ENCODE measurements at regions not wholly inside any gene's neighbourhood (a gene's known extent, or its start where the extent isn't known, plus 50 kb on each side); places are given as distances from the start of the nearest gene placed in this dataset.

DNA sequence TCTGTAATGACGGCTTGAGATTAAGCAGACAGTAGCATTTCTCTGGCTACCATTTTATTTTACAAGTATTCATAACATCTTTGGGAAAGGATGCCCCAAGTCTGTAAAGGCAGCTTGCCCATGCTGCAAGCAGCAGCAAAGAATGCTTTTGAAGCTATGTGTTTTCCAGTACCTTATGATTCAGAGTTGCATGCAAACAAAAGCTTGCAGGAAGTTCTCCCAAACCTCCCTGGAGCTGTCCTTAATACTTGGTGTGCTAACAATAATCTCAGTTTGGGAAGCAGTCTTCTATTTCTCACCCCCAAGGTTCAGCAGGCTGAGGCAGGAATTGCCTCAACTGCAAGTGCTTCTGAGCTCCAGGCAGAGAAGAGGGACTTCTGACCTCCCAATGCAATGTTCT lies 60.8 kb downstream of the CCNA1 start:
- H3K27me3 ChIP-seq (ENCODE audit: insufficient read depth, low read length), result no peaks in the 10 kb centered on the region
- H3K36me3 ChIP-seq (ENCODE audit: insufficient read depth, low read length), result no peaks in the 10 kb centered on the region
- H2AFZ ChIP-seq (ENCODE audit: low read depth, low read length), result no peak overlapping the region
- H3K4me1 ChIP-seq (ENCODE audit: insufficient read depth, low read length), result no peaks in the 10 kb centered on the region
- H3K9me3 ChIP-seq (ENCODE audit: low read length), result no peaks in the 10 kb centered on the region
- no peak overlapping the region for H3K4me3 ChIP-seq (ENCODE audit: low read length)

DNA sequence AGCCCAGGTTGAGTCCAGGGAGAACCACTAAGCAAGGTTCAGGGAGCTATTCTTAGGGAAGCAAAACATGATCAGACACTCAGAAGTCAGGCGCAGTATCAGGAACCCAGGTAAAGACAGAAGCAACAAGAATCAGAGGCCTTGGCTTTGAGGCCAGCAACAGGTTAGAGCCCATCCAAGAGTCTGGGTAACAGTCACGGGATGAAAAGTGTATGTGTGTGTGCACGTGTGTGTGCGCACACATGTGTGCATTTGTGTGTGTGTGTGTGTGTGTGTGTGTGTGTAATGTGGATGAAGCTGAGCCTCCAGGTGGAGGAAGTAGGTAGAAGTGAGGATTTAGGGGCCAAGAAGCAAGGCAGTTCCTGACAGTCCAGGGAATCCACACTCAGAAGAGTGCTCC lies 63.1 kb downstream of the CCNA1 start:
- Histone ChIP-seq H3K36me3 (ENCODE audit: insufficient read depth, low read length) (no peaks in the 10 kb centered on the region), H2AFZ (ENCODE audit: low read depth, low read length) (no peak overlapping the region), H3K9me3 (ENCODE audit: low read length) (no peaks in the 10 kb centered on the region), H3K4me3 (ENCODE audit: low read length) (no peak overlapping the region), H3K4me1 (ENCODE audit: insufficient read depth, low read length) (no peaks in the 10 kb centered on the region), H3K27me3 (ENCODE audit: insufficient read depth, low read length) (no peaks in the 10 kb centered on the region)

DNA sequence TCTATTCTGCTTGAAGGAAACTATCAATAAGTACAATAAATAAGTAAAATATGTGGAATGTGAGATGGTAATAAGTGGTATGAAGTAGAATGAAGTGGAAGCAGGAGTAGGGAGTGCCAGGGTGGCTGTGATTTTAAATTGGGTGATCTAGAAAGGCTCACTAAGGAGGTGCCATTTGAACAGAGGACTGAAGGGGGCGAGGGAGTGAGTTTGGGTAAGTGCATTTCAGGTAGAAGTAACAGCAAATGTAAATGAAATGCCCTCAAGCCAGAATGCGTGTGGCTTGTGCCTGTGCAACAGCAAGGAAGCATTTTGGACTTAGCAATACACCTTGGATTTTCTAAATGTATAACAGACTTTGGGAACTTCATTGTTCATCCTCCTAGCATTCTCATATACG lies 77.1 kb downstream of the CCNA1 start:
- H2AFZ ChIP-seq (ENCODE audit: low read depth, low read length), result no peak overlapping the region
- no peak overlapping the region for H3K4me3 ChIP-seq (ENCODE audit: low read length)
- H3K9me3 ChIP-seq (ENCODE audit: low read length), result peaks cover 1% of the 10 kb centered on the region
- H3K36me3 ChIP-seq (ENCODE audit: insufficient read depth, low read length), result no peaks in the 10 kb centered on the region
- H3K27me3 ChIP-seq (ENCODE audit: insufficient read depth, low read length), result no peaks in the 10 kb centered on the region
- H3K4me1 ChIP-seq (ENCODE audit: insufficient read depth, low read length), result no peaks in the 10 kb centered on the region

DNA sequence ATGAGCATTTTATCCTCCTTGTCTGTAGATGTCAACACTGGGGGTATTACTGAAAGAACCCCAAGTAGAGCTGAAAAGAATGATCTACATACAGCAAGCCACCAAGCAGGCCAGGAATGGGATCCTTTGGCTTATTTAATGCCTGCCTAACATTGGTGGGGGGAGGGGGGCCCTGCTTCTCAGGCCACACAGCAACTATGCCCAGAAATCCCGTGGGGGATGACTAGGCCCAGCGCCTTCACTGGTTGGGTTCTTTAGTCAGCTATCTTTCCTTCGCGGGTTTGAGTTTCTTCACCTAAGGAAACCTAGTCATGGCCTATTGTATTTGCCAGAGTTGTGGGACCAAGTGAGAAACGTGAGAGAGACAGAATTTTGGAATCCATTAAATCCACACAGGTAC lies 80.5 kb downstream of the CCNA1 start:
- no peaks in the 10 kb centered on the region for H3K36me3 ChIP-seq (ENCODE audit: insufficient read depth, low read length)
- peaks cover 1% of the 10 kb centered on the region for H3K9me3 ChIP-seq (ENCODE audit: low read length)
- H3K4me1 ChIP-seq (ENCODE audit: insufficient read depth, low read length), result no peaks in the 10 kb centered on the region
- H3K4me3 ChIP-seq (ENCODE audit: low read length), result no peak overlapping the region
- H3K27me3 ChIP-seq (ENCODE audit: insufficient read depth, low read length), result no peaks in the 10 kb centered on the region
- no peak overlapping the region for H2AFZ ChIP-seq (ENCODE audit: low read depth, low read length)

DNA sequence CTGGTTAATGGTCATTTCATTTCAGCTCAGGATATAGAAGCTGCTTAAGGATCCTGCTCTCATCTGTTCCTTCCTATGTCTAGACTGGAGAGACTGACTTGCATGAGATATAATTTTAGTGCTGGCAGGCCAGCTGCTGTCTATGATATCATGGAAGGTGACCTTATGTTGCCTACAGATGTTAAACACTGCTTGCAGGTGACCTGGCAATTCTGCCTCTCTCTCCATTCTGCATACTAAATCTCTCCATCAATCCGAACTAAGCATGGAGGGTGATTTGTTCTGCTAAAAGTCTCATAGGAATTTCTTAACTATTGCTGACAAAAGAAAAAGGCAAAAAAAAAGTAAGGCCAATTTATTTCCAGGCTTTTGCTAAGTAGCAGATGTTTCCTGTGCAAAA lies 81.0 kb downstream of the CCNA1 start:
- Histone ChIP-seq H3K36me3 (ENCODE audit: insufficient read depth, low read length) (no peaks in the 10 kb centered on the region), H3K4me1 (ENCODE audit: insufficient read depth, low read length) (no peaks in the 10 kb centered on the region), H2AFZ (ENCODE audit: low read depth, low read length) (no peak overlapping the region), H3K9me3 (ENCODE audit: low read length) (peaks cover 1% of the 10 kb centered on the region), H3K4me3 (ENCODE audit: low read length) (no peak overlapping the region), H3K27me3 (ENCODE audit: insufficient read depth, low read length) (no peaks in the 10 kb centered on the region)

DNA sequence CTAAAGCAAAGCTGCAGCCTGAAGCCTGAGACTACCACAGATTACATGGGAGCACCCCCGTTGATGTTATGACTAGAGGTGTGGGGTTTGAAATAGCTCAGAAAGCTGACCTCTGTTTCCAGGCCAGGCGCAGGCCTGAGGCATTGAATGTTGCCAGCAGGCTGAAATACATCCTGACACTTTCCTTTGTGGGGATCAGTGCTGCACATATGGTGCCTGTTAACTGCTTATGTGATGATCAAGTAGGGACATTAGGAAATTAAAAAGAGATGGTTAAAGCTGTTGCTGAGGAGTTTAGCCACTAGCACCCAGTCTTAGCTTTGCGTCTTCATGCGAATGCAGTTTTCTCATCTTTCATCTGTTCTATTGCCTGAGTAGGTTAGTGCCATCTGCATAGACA lies 83.2 kb downstream of the CCNA1 start:
- Histone ChIP-seq H3K9me3 (ENCODE audit: low read length) (peaks cover 1% of the 10 kb centered on the region), H3K27me3 (ENCODE audit: insufficient read depth, low read length) (no peaks in the 10 kb centered on the region), H3K4me1 (ENCODE audit: insufficient read depth, low read length) (peaks cover 8% of the 10 kb centered on the region), H3K36me3 (ENCODE audit: insufficient read depth, low read length) (no peaks in the 10 kb centered on the region), H2AFZ (ENCODE audit: low read depth, low read length) (no peak overlapping the region), H3K4me3 (ENCODE audit: low read length) (no peak overlapping the region)

DNA sequence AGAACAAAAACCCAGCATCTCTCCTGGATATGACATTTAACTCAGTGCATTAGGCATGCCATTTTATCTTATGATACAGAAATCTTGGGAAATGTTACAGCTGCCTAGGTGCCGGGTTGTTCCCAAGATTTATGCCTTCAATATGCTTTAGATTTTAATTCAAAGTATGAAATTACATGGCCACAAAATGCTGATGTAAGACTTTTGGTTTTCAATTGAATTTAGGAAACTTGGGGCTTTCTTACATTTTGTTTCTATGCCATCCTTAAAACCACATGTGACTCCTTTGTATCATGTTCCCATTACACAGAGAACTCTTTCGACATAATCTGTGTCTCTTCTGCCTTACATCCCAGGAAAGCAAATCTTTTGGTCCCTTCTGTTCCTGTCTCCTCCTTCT lies 83.9 kb downstream of the CCNA1 start:
- H3K36me3 ChIP-seq (ENCODE audit: insufficient read depth, low read length), result no peaks in the 10 kb centered on the region
- H3K4me1 ChIP-seq (ENCODE audit: insufficient read depth, low read length), result peaks cover 9% of the 10 kb centered on the region
- H3K27me3 ChIP-seq (ENCODE audit: insufficient read depth, low read length), result no peaks in the 10 kb centered on the region
- no peak overlapping the region for H2AFZ ChIP-seq (ENCODE audit: low read depth, low read length)
- H3K4me3 ChIP-seq (ENCODE audit: low read length), result no peak overlapping the region
- peaks cover 1% of the 10 kb centered on the region for H3K9me3 ChIP-seq (ENCODE audit: low read length)

DNA sequence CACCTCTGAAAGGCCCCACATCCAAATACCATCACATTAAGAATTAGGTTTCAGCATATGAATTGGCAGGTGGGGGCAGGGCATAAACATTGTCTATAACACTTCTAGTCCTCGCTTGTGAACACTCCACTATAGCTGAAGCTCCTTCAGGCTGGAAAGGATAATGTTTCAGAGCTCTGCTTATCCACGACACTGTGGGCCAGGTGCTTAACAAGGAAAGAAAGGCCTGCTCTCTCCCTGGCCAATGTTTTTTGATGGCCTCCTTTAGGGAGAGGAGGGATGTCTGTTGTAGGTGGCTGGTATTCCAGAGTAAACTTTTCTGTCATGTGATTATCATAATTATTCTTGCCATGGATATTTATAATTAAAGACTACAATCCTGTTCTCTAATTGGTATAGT lies 86.4 kb downstream of the CCNA1 start:
- peaks cover 9% of the 10 kb centered on the region for H3K4me1 ChIP-seq (ENCODE audit: insufficient read depth, low read length)
- no peak overlapping the region for H3K4me3 ChIP-seq (ENCODE audit: low read length)
- H2AFZ ChIP-seq (ENCODE audit: low read depth, low read length), result no peak overlapping the region
- H3K9me3 ChIP-seq (ENCODE audit: low read length), result no peaks in the 10 kb centered on the region
- H3K27me3 ChIP-seq (ENCODE audit: insufficient read depth, low read length), result no peaks in the 10 kb centered on the region
- no peaks in the 10 kb centered on the region for H3K36me3 ChIP-seq (ENCODE audit: insufficient read depth, low read length)

DNA sequence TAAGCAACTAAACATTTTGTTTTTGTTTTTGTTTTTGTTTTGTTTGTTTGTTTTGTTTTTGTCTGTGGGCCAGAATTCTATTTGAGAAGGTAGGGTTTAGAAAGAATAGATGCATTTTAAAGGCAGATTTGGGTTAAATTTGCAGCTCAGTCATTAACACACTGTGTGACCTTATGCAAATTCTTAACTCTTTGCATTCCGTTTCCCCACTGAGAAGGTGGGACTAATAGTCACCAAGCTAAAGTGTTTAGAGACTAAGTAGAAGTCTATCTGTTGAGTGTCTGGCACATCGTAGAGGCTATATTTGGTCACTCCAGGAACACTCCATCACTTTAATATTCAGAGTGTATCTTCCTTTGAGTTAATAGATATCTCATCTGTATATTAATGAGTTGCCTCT lies 87.1 kb downstream of the CCNA1 start:
- Histone ChIP-seq H3K36me3 (ENCODE audit: insufficient read depth, low read length) (no peaks in the 10 kb centered on the region), H3K4me3 (ENCODE audit: low read length) (no peak overlapping the region), H3K9me3 (ENCODE audit: low read length) (no peaks in the 10 kb centered on the region), H2AFZ (ENCODE audit: low read depth, low read length) (no peak overlapping the region), H3K27me3 (ENCODE audit: insufficient read depth, low read length) (no peaks in the 10 kb centered on the region), H3K4me1 (ENCODE audit: insufficient read depth, low read length) (peaks cover 9% of the 10 kb centered on the region)

DNA sequence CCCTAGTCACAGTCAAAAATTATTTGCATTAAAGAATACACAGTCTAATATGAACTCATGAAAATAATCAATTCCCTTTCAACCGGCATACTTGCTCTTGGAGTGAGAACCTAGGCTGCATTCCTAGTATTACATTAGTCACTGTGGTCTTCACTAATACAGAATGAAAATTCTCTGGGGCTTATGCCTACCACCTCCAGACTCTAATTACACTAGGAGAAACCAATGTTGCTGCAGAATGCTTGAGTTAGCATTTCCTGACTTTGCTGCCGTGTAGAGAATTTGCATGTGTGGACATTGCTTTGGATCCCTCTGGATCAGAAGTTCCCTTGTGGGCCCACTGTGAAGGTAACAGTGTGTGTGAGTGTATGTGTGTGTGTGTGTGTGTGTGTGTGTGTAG lies 87.8 kb downstream of the CCNA1 start:
- peak overlapping the region; percentile 29 for H2AFZ ChIP-seq (ENCODE audit: low read depth, low read length)
- no peaks in the 10 kb centered on the region for H3K36me3 ChIP-seq (ENCODE audit: insufficient read depth, low read length)
- no peaks in the 10 kb centered on the region for H3K9me3 ChIP-seq (ENCODE audit: low read length)
- peaks cover 9% of the 10 kb centered on the region for H3K4me1 ChIP-seq (ENCODE audit: insufficient read depth, low read length)
- H3K4me3 ChIP-seq (ENCODE audit: low read length), result no peak overlapping the region
- H3K27me3 ChIP-seq (ENCODE audit: insufficient read depth, low read length), result no peaks in the 10 kb centered on the region

DNA sequence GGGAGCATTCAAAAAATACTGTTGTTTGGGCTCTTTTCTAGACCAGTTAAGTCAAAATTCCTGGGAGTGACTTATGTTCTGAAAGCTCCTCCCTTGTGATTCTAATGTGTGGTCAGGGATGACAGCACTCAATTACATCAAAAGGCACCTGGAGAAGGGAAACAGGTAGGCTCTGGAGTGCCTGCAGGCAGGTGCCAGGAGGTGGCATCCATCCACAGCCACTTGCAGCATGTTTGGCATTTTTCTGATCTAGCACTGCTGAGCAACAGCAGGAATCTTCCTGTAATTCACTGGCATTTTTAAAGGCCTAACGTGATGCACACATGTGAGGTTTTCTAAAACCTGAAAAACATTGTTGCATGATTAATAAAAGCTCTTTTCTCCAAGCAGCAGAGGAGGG lies 94.6 kb downstream of the CCNA1 start:
- no peaks in the 10 kb centered on the region for H3K36me3 ChIP-seq (ENCODE audit: insufficient read depth, low read length)
- H3K4me1 ChIP-seq (ENCODE audit: insufficient read depth, low read length), result no peaks in the 10 kb centered on the region
- no peaks in the 10 kb centered on the region for H3K27me3 ChIP-seq (ENCODE audit: insufficient read depth, low read length)
- no peak overlapping the region for H3K4me3 ChIP-seq (ENCODE audit: low read length)
- no peaks in the 10 kb centered on the region for H3K9me3 ChIP-seq (ENCODE audit: low read length)
- no peak overlapping the region for H2AFZ ChIP-seq (ENCODE audit: low read depth, low read length)

DNA sequence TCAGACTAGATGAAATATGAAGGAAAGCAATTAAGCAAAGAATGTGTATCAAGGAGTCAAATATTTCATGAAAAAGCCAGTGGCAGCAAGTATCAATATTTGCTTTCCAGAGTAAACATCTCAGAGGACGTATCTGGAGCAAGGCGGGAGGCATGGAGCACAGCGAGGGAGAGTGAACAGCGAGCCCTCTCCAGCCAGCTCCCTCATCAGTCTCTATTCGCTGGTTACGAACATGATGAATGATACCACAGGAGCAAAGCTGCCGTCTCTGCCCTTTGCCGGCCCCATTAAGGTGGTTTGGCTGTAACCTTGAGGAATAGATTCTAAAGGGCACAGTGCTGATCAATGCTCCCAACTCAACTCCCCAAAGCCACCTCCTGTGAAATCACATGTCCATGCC lies 95.8 kb downstream of the CCNA1 start:
- Histone ChIP-seq H3K9me3 (ENCODE audit: low read length) (no peaks in the 10 kb centered on the region), H3K36me3 (ENCODE audit: insufficient read depth, low read length) (no peaks in the 10 kb centered on the region), H3K27me3 (ENCODE audit: insufficient read depth, low read length) (no peaks in the 10 kb centered on the region), H2AFZ (ENCODE audit: low read depth, low read length) (no peak overlapping the region), H3K4me3 (ENCODE audit: low read length) (no peak overlapping the region), H3K4me1 (ENCODE audit: insufficient read depth, low read length) (no peaks in the 10 kb centered on the region)

DNA sequence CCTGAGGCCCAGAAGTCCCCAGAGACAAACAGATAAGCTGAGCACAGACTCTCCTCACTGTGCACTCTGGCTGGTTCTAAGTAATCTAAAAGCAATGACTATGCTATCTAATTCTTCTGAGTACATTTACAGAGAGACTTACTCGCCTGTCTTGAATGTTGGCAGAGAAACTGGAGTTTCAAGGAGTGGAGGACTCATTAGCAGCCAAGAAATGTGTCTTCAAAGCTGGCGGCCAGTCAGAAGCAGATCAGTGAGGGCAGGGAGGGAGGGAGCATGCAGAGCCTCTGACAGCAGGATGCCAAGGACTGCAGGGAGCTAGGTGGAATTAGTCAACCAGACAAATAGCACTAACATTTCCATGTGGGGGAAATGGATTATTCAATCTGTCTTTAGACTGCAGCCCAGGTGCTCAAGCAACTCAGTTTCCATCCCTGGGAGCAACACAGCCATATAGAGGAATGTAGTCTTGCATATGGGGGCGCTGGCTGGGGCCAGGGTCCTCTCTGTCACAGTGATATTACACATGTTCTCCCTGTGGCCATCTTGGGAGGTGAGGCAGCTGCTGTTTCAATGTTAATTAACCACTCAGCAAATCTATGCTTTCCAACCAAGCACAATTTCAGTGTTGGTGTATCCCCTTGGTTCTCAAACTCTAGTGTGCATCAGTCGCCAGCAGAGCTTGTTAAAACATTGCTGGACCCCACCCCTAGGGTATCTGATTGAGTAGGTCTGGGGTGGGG lies 97.9 kb downstream of the CCNA1 start:
- Histone ChIP-seq H3K4me3 (ENCODE audit: low read length) (no peak overlapping the region), H3K36me3 (ENCODE audit: insufficient read depth, low read length) (no peaks in the 10 kb centered on the region), H3K9me3 (ENCODE audit: low read length) (no peaks in the 10 kb centered on the region)

DNA sequence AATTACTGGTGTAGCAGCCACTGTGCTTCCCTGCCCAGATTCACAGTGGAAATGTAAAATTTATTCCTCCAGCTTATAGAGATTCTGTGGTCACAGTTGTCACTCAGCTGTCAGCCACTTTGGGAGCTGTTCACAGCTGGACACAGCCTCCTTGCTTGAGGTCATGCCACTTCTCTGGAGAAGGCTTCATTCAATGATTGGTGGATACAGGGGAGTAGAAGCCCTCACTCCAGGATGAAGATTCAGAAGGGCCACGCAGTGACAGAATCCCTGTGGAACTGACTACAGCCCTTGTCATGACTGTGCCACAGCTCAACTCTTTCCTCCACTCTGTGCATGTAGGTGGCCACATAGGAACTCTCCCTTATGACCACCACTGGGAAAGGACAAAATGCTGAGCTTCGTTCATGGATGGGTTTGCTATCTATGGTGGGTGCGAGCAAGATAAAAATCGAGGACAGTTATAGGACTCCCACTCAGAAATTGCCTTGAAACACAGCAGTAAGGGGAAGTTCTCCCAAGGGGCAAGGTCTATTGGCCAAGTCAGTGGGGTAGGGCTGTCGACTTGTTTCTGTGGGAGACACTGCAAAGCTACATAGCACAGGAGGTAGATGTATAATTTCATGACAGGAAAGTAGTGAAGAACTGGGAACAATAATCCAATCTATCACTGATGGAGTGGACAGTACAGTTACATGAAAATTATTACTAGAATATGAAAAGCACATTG lies 98.7 kb downstream of the CCNA1 start:
- no peaks in the 10 kb centered on the region for H3K36me3 ChIP-seq (ENCODE audit: insufficient read depth, low read length)
- no peaks in the 10 kb centered on the region for H3K9me3 ChIP-seq (ENCODE audit: low read length)
- H3K4me3 ChIP-seq (ENCODE audit: low read length), result no peak overlapping the region
- no peaks in the 10 kb centered on the region for H3K4me1 ChIP-seq (ENCODE audit: insufficient read depth, low read length)
- no peak overlapping the region for H2AFZ ChIP-seq (ENCODE audit: low read depth, low read length)
- H3K27me3 ChIP-seq (ENCODE audit: insufficient read depth, low read length), result no peaks in the 10 kb centered on the region

More for the DNA sequence above, 97.9 kb downstream of the CCNA1 start:
- Histone ChIP-seq H3K4me1 (ENCODE audit: insufficient read depth, low read length) (no peaks in the 10 kb centered on the region), H2AFZ (ENCODE audit: low read depth, low read length) (no peak overlapping the region), H3K27me3 (ENCODE audit: insufficient read depth, low read length) (no peaks in the 10 kb centered on the region)

Measured in neuron (in vitro differentiated cells).